Retina (tissue), 1 donor: ENCODE measurements at regions not wholly inside any gene's neighbourhood (a gene's known extent, or its start where the extent isn't known, plus 50 kb on each side); places are given as distances from the start of the nearest gene placed in this dataset.
"Not testable (repeated sequence)": the region's sequence is repeated elsewhere in the genome, so short reads cannot be mapped to it uniquely, and the experiment has no call there.

ENCODE experiments used
- DNase-seq: peaks from one replicate; pipeline ENCODE4 v3.0.0-alpha.2; 2016

DNA sequence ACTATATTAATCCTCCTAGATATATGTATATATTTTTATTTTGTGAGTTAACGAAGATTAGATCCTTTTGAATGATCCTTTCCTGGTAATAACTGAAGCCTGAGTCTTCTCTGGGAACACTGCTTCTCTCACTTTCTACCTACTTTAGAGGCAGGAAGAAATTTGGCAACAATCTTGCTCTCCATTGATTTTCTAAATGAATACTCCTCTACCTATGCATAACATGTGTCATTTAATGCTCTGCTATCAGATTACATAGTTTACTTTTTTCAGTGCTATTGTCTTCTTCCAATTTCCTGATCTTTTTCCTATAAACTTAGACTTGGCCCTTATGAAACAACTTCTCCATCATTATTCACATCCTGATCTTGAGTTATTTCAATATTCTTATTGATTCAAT, 60.4 kb upstream of the PDHA2 start:
- DNase-seq: no peak

- no peak for DNase-seq
Measured at GRCh38 chr4:95778666-95779065, 61.2 kb upstream of the PDHA2 start.

GRCh38 chr4:95770605-95771004, 69.3 kb upstream of the PDHA2 start:
- not testable (repeated sequence) for DNase-seq

- no peak for DNase-seq
Measured at GRCh38 chr4:95764961-95765360, 74.9 kb upstream of the PDHA2 start.

GRCh38 chr4:95761871-95762270, 78.0 kb upstream of the PDHA2 start:
- DNase-seq: no peak

GRCh38 chr4:95761426-95761825, 78.5 kb upstream of the PDHA2 start:
- DNase-seq: no peak

DNA sequence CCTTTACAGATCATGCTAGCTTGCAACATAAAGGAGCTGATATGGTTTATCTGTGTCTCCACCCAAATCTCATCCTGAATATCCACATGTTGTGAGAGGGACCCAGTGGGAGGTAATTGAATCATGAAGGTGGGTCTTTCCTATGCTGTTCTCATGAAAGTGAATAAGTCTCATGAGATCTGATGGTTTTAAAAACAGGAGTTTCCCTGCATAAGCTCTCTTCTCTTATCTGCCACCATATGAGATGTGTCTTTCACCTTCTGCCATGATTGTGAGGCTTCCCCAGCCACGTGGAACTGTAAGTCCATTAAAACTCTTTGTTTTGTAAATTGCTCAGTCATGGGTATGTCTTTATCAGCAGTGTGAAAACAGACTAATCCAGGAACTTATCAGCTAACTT, 79.2 kb upstream of the PDHA2 start:
- DNase-seq: not testable (repeated sequence)

- no peak for DNase-seq
Measured at GRCh38 chr4:95758001-95758400, 81.9 kb upstream of the PDHA2 start.

DNA sequence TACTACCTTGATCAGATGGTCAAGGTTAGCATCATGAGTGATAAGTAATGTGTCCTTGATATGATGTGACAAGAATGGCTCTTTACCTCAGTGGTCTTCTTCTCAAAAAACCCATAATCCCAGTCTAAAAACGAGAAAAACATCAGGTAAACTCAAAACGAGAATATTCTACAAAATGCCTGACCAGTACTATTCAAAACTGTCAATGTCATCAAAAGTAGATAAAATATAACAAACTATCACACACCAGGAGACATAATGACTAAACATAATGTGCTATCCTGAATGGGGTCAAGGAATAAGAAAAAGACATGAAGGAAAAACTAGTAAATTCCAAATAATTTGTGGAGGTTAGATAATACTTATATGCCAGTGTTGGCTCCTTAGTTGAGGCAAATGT, 85.2 kb upstream of the PDHA2 start:
- no peak for DNase-seq

DNA sequence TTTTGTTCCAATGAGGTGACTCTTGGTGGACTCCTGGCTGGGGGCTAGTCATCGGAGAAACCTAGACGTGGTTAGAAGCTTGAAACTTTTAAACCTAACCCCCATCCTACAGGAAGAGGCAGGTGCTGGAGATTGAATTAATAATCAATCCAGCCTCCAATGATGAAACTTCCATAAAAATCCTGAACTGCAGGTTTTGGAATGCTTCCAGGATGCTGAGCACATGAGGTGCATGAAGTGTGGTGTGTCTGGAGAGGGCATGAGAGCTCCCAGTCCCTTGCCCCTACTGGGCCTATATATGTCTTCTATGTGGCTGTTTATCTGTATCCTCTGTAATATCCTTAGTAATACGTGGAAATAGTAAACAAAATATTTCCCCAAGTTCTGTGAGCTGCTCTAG, 90.7 kb upstream of the PDHA2 start:
- DNase-seq: no peak

DNA sequence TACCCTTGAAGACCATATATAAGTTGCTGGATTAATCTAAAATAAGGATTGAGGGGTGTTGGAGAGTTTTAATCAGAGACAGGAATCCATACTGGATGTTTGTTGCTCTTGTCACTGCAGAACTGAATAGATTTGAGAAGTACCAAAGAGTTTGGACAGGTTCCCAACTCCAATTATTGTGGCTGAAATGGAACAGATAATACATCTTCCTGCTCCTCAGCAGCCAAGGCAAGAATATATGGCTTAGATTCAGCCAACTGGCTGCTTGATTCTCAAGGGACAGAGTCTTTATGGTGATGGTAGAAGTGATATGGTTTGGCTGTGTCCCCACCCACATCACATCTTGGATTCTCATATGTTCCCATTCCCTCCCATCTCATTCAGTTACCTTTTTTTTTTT, 97.0 kb upstream of the PDHA2 start:
- no peak for DNase-seq

DNA sequence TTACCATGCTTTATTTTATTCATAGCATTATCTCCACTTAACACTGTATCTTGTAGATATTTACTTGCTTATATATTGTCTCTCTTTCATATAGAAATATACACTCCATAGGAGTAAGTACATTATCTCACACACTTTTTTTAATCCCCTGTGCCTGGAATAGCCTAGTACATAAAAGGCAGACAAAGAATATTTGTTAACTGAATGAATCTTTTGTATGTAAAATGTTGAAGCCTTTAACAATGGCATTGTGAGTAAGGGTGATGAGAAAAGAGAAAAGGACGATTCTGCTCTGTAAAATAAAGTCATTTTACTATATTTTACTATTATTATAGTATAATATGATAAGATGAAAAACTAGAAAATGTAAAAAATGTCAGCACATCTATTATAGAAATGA, 97.7 kb upstream of the PDHA2 start:
- no peak for DNase-seq

- no peak for DNase-seq
Measured at GRCh38 chr4:95732061-95732460, 107.8 kb upstream of the PDHA2 start.

DNA sequence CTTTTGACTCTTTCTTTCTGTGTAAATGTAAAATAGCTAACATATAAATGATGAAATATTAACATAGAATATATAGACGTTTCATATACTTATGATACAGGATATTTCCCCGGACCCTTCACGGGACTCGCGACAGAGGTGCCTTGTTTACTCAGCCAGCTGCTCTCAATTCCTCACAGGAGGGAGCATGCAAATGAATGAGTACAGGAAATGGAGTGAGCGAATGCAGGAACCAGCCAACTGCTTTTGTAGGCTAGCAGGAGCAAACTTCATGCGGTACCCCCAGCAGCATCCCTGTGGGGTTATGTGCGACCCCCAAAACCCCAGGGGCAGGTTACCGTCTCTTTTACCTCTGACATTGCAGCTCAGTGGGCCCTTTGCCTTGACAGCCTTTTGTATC, 110.3 kb upstream of the PDHA2 start:
- no peak for DNase-seq

DNA sequence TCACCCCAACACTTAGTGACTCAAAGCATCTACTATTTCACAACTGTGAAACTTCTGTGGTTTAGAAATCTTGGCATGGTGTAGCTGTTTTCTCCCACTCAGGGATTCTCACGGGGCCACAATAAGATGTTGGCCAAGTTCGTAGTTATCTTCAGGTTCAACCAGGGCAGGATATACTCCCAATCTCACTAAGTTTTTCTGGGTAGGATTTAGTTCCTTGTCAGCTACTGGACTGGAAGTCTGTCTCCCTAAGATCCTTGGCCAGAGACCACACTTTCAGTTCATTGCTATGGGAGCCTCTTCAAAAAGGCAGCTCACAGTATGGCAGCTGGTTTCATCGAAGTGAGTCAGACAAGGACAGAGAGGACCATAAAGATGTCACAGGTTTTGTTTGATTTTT, 111.7 kb upstream of the PDHA2 start:
- no peak for DNase-seq

DNA sequence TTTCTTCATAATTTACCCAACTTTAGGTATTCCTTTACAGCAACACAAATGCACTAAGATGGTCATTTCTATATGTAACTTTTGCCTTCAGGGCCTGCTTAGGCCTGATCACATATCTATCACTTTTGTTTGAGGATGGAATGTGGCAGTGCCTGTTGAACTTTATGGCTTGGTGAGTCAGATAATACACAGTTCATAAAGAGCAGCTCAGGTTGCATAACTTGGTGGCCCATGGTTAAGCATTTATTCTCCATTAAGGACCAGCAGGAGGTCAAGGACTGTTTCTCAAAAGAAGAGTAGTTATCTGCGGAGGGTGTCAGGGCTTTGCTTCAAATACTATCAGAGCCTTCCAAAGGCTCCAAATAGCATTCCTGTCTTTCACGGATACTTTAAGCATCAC, 124.1 kb upstream of the PDHA2 start:
- no peak for DNase-seq

DNA sequence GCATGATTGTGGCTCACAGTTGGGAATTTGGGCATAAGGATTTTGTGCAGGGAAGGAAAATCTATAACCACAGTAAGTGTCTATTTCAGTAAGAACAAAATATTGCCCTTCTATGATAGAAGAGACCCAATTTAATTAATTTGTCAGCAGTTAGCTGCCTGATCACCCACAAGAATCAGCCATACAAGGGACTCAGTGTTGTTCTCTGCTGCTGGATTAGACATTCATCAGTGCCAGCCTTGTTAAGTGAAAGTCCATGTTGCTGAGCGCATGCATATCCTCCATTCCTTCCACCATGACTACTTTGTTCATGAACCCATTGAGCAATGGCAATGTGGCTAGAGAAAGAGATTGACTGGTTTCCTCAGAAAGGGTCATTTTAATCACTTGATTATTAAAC, 125.3 kb upstream of the PDHA2 start:
- DNase-seq: no peak

- no peak for DNase-seq
Measured at GRCh38 chr4:95705323-95705722, 134.6 kb upstream of the PDHA2 start.

DNA sequence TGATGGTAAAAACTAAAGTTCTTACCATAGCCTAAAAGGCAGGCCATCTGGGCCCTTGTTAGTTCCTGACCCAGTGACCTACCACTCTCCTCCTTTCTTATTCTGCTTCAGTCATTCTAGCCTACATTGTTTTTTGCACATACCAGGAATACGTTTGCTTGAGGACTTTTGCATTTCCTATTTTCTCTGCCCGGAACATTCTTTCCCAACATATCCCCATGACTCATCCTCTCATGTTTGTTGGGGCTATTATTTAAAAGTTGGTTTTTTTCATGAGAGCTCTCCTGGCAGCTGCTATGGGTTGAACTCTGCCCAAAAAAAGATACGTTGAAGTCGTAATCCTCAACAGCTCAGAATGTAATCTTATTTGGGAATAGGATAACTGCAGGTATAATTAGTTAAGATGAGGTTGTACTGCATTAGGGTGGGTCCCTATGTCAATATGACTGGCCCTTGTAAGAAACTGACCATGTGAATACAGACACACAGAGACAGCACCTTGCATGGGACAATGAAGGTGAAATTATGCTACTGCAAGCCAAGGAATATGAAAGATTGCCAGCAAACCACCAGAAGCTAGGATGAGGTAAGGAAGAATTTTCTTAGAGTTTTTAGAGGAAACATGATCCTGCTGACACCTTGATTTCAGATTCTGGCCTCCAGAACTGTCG, 138.3 kb upstream of the PDHA2 start:
- no peak for DNase-seq

GRCh38 chr4:95694411-95694810, 145.5 kb upstream of the PDHA2 start:
- DNase-seq: no peak

- DNase-seq: no peak
Measured at GRCh38 chr4:95693594-95693993, 144.8 kb upstream of the UNC5C start.

GRCh38 chr4:95676190-95676589, 127.4 kb upstream of the UNC5C start:
- no peak for DNase-seq

DNA sequence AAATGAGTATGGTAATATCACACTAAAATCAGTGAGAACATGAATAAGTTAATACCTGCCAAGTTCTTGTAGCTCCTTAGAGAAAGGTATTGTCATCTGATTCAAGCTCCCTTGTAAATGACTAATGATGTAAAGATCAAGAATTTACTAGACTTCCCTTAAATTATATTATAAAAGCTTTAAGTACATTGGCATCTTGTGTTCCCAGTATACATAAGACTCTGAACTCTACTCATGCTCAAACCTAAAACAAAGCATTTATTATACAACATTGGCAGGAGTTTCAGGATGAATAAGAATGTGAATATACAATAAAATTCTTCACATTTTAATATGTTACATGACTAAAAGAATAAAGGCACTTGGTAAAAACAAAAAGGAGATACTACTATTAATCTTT, 126.8 kb upstream of the UNC5C start:
- no peak for DNase-seq

GRCh38 chr4:95674521-95674981, 125.8 kb upstream of the UNC5C start:
- no peak for DNase-seq

DNA sequence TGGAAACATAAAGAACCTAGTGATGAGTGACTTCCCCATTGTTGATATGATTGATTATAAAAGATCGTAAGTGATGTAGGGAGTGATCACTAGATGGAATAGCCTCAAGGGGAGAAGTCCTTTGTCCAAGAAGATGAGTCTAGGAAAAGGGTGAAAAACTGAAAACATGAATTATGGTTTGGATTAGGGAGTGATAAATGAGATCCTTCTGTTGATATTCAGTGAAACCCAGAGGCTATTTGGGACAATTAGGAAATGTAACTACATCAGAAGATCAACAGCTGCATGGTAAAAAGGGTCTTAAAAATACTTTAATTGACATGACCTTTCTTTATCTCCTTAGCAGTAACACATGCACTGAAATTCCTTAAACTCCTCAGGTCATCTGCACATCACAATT, 124.0 kb upstream of the UNC5C start:
- no peak for DNase-seq

DNA sequence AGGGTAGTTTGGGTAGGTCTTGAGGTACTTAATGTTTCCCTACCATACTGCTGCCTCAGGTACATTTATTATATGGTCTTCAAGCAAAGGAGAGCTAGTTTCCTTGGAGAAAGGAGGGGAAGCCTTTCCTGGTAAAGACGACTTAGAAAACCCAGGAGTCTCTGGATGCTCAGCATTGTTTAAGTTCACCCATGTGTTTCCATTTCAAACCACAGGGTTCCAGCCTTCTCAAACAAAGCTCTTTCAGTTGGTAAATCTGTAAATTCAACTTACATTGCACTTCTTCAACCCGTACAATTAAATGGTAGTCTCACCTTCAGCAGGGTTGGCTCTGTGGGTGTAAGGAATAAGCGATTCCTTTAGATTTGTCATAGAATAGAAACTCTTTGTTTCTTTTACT, 111.9 kb upstream of the UNC5C start:
- no peak for DNase-seq
